HG03175 (cell line): ENCODE measurements at regions not wholly inside any gene's neighbourhood (a gene's known extent, or its start where the extent isn't known, plus 50 kb on each side); places are given as distances from the start of the nearest gene placed in this dataset.
"Not testable (repeated sequence)": the region's sequence is repeated elsewhere in the genome, so short reads cannot be mapped to it uniquely, and the experiment has no call there.

Experiments
- ATAC-seq: cut with Tn5 transposase; IDR thresholded peaks from one replicate; pipeline ENCODE4 v1.9.1; 2021; ENCODE audit warnings: mild to moderate bottlenecking, moderate library complexity; ENCODE audit not compliant: unreplicated experiment

DNA sequence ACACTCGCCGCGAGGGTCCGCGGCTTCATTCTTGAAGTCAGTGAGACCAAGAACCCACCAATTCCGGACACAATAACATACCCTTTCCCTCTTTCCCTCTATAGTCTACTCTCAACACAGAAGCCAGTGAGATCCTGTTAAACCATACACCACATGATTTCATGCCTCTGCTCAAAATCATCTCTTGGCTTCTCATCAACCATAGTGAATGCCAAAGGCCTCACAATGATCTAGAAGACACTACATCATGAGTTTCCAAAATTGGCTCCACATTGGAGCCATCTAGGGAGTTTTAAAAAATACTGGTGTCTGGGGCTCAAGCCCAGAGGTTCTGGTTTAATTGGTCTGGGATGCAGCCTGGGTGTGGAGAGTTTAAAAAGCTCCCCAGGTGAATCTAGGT lies 124.5 kb downstream of the EFNB1 start:
- ATAC-seq, result no peak

DNA sequence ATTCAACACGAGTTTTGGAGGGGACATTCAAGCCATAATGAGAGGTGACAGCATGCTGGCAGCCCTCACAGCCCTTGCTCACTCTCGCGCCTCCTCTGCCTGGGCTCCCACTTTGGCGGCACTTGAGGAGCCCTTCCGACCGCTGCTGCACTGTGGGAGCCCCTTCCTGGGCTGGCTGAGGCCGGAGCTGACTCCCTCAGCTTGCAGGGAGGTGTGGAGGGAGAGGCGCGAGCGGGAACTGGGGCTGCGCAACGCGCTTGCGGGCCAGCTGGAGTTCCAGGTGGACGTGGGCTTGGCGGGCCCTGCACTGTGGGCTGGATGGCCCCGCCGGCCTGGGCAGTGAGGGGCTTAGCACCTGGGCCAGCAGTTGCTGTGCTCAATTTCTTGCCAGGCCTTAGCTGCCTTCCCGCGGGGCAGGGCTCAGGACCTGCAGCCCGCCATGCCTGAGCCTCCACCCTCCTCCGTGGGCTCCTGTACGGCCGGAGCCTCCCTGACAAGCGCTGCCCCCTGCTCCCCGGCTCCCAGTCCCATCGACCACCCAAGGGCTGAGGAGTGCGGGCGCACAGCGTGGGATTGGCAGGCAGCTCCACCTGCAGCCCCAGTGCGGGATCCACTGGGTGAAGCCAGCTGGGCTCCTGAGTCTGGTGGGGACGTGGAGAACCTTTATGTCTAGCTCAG lies 123.3 kb downstream of the EFNB1 start:
- not testable (repeated sequence) for ATAC-seq

- ATAC-seq, result no peak
Observed at GRCh38 chrX:68950937-68951336, 122.1 kb downstream of the EFNB1 start.

DNA sequence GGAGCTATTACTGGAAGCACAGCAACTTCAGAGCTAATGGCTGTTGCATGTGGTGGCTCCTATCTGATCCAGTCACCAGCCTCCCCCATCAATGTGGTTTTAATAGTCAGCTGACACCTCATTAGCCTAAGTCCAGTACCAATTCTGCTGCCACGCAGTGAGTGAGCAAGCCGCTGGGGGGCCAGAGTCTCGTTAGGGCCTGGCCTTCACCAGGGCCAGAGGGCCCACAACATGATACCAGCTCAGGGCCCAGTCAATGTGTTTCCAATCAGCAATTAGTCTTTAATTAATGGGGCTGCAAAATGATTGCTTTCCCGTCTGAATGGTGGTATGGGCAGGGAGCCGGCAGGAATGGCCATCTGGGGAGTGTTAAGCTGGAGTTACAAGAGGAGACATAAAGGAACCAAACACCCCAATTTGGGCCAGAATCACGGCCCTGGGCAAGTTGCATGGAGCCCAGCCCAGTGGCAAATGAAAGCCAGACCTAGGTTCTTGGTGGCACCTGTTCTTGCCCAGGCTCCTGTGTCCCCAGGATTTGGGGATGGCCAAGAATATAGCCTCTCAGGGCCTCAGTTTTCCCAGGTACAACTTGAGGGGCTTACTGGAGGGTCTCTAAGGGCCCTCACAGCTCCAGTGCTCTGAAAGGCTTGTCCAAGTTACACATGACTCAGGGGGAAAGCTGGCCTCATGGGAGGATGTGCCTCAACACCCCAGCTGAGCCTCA lies 119.2 kb downstream of the EFNB1 start:
- no peak for ATAC-seq

DNA sequence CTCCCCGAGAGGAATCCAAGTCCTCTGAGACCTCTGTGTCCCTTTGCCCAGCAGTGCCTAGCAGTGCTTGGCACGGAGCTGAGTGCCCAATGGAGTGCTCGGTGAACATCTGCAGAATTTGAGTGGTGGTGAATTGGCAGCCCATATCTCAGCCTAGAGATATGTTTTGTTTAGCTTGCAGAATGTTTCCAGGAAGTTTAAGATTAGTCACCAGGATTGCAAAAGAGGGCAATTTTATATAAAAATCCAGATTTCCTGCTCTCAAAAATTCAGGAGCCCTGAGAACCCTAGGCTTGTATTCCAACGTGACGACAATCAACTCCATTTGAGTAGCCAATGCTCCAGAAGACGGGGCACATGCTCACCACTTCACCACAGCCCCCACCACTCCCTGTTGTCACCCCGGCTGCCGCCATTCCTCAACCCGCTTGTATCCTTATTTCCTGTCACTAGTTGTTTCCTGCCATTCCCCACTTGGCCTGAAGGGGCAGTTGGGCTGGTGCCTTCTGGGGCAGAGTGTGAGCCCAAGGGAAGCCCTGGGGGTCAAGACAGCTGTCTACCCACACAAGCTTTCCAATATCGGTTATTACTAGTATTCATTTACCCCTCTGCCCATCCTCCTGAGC lies 116.9 kb downstream of the EFNB1 start:
- ATAC-seq, result no peak

- no peak for ATAC-seq
Observed at GRCh38 chrX:68945081-68945602, 116.3 kb downstream of the EFNB1 start.

GRCh38 chrX:68944211-68944610 lies 115.4 kb downstream of the EFNB1 start:
- ATAC-seq, result no peak

DNA sequence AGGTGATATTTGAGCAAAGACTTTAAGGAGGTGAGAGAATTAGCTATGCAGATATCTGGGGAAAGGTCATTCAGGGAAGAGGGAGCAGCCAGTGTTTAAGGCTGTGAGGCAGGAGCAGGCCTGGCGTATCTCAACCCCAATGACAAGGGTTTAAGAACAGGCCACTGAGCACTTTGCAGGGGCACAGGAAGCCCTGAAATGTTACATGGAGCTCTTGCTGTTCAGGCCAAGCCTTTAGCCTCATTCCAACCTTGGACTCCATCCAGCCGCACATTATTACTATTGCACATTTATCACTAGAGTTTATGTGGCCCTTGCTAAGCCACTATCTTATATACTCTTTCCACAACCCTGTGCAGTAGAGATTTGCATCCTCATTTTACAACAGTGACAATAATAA lies 114.0 kb downstream of the EFNB1 start:
- no peak for ATAC-seq

DNA sequence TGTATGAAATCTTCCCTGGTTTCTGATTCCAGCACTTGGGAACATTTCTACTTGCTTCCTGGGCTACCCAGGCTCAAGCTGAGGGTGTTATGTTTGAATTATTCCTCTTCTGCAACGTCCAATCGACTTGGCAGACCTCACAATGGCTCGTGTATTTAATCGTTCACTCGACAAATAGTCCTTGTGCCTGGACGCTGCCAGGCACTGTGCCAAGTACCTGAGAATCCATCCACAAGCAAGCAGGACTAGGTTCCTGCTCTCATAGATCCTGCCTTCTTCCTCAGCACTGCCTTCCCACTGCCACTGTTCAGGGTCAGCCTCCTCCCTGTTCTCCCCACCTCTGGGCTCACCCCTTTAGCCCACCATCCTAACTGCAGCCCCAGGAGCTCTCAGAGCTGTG lies 113.3 kb downstream of the EFNB1 start:
- ATAC-seq, result no peak

GRCh38 chrX:68941385-68941952 lies 112.6 kb downstream of the EFNB1 start:
- ATAC-seq, result no peak

DNA sequence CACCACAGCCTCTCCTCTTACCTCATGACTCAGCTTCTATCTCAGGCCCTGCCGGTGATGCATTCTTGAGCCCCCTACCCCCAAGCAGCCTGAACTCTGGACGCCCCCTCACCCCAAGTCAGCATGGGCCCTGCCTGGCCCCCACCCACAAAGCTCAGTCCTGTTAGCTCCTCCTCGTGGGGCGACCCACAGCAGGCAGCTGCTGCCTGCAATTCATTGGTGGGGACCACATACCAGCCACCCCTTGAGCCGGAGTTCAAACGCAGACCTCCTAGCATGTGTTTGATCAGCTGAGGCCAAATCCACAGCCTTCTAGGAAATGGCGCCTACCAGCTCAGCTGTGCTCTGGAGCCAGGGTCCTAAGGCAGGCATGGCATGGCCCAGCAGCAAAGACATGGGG lies 111.8 kb downstream of the EFNB1 start:
- ATAC-seq, result no peak

GRCh38 chrX:68939868-68940267 lies 111.0 kb downstream of the EFNB1 start:
- ATAC-seq, result no peak

DNA sequence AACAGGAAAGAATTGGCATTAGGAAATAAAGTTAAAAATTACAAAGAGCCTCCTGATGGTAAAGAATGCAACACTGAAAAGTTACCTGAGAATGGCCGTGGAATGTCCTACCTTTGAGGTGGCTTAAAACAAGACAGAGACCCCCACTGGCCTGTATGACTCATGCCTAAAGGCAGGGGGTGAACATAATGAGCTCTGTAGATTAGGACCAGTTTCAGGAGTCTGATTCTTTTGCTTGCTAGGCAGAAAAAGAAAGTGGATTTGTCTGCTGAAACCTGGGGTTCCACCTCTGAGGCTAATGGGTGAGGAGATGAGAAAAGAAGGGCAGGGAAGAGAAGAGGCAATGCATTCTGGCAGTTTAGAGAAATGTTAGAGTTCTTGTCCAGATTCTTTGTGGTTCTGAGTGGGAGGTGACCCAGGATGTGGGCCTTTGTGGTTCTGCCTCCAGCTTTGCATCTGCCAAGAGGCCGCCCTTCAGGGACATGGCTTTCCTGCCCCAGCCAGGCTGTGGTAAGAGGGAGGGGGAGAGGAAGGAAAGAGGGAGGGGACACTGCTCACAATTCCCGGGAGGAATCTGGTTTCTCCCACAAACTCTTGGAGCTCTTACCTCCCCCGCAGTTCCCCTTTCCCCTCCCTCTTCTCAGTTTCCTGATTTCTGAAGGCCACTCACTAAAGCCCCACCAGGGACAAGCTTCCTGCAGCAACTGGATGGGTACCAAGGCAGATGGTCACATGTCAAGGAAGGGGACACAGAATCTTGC lies 109.6 kb downstream of the EFNB1 start:
- ATAC-seq, result no peak

DNA sequence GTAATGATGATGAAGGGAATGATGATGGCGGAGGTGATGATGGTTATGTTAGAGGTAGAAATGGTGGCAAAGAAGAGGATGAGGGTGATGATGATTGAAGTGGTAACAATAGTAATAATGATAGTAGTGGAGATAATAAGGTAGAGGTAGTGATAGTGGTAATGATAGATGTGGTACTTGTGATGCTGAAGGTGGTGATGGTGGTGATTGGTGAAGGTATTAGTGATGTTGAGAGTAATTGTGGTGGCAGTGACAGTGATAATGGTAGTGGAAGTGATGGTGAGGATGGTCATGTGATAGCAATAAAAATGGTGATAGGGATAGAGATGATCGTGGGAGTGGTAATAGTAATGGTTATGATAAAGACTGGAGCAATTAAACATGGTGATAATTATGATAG lies 108.8 kb downstream of the EFNB1 start:
- ATAC-seq, result no peak

DNA sequence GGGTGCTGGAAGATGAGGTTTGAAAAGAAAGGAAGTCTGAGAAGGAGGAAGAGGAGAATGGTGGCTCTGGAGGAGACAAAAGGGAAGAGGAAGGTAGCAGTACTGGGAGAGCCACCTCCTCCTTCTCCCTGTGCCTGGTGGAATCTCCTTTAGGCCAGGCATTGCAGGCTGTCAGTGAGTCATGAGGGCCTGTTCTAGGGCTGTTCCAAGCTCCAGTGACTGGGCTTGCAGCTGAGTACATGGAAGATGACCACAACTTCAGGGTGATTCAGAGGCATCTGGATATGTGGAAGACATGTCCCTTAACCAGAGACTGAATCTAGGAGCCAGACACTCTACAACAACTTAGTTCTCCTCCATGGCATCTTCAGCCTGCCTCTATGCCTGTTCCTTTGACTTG lies 107.8 kb downstream of the EFNB1 start:
- ATAC-seq, result no peak

- no peak for ATAC-seq
Observed at GRCh38 chrX:68936126-68936525, 107.3 kb downstream of the EFNB1 start.

- ATAC-seq, result no peak
Observed at GRCh38 chrX:68935362-68935761, 106.5 kb downstream of the EFNB1 start.

- ATAC-seq, result no peak
Observed at GRCh38 chrX:68934922-68935321, 106.1 kb downstream of the EFNB1 start.

DNA sequence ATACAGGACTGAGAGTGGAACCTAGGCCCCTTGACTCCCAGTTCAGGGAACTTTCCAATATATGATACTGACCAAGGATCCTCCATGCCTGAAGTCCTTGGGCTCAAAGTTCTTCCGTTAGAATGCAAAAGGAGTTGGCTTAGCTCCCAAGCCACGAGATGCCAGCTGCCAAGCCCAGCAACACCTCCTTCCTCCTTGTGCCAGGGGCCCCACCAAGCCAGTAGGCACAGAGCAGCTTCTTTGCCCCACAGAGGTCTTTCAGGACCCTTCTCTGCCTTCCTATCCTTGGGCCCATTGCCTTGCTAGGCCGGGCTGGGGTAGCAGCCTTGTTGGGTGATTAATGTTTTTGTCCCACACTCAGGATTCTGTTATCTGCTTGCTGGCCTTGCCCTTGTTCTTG lies 105.6 kb downstream of the EFNB1 start:
- ATAC-seq, result no peak

DNA sequence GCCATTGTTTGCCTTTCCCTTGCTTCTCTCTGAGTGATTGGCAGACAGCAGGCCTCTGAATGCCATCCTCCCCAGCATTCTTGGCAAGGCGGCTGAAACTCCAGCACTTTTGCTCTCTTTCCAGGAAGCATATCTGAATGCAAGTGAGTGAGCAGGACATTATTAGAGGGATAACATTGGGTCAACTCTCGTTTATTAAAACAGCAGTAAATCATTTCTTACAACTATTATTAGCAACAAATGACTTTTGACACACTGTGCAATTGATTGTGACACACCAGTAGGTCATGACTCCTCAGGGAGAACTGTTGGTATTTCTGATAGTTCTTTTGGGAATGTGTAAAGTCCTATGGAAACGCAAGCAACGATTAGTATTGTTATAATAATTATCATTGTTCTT lies 103.8 kb downstream of the EFNB1 start:
- ATAC-seq, result no peak

DNA sequence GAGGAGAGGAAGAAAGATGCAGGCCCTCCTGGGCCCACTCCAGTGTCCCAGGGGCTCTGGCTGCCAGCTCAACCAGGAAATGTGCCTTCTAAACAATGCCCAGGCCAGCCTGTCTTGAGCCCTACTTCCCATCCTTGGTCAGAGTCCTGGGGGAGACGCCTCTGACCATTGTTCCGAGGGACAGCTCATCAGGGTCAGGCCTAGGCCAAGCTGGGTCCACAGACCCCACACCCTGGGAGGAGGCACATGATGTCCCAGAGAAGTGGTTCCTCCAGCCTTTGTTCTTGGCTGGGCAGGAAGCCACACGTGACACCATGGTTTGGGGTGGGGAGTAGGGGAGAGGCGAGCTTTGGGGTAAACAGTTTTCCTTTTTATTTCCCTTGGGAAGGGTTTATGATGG lies 102.5 kb downstream of the EFNB1 start:
- ATAC-seq, result no peak
